ENCODE measurements at regions not wholly inside any gene's neighbourhood (a gene's known extent, or its start where the extent isn't known, plus 50 kb on each side); places are given as distances from the start of the nearest gene placed in this dataset.
"Not testable (repeated sequence)": the region's sequence is repeated elsewhere in the genome, so short reads cannot be mapped to it uniquely, and the experiment has no call there.

DNA sequence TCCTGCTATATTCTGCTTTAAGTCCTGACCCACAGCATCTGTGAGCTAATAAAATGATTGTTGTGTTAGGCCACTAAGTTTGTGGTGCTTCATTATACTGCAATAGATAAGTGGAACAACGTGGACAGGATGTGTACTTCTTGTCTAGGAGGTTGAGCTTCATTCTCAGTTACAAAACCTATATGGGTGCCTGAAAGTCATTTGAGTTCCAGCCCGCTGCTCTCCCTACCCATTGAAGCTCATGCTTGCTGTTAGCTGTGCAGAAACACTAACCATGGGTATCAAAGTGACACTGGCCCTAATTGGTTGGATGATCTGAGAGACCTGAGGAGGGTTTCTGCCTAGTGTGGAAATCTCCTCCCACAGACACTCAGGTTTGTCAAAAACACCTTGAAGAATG, 357.2 kb downstream of the PDCD6IP start:
- H3K4me3 ChIP-seq (ENCODE audit: low read depth, low read length): no peak overlapping the region
- no peak overlapping the region for H3K27ac ChIP-seq
- H3K36me3 ChIP-seq: no peaks in the 10 kb centered on the region
- no peaks in the 10 kb centered on the region for H3K27me3 ChIP-seq (ENCODE audit: insufficient read depth, low read depth, severe bottlenecking)
- TF ChIP-seq, protein P1, sequence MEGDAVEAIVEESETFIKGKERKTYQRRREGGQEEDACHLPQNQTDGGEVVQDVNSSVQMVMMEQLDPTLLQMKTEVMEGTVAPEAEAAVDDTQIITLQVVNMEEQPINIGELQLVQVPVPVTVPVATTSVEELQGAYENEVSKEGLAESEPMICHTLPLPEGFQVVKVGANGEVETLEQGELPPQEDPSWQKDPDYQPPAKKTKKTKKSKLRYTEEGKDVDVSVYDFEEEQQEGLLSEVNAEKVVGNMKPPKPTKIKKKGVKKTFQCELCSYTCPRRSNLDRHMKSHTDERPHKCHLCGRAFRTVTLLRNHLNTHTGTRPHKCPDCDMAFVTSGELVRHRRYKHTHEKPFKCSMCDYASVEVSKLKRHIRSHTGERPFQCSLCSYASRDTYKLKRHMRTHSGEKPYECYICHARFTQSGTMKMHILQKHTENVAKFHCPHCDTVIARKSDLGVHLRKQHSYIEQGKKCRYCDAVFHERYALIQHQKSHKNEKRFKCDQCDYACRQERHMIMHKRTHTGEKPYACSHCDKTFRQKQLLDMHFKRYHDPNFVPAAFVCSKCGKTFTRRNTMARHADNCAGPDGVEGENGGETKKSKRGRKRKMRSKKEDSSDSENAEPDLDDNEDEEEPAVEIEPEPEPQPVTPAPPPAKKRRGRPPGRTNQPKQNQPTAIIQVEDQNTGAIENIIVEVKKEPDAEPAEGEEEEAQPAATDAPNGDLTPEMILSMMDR (IDR thresholded peaks at IDR 0.05; ENCODE audit: low read depth, low read length): no peak
- H3K9me3 ChIP-seq (ENCODE audit: severe bottlenecking): no peaks in the 10 kb centered on the region
- no peak for DNase-seq

DNA sequence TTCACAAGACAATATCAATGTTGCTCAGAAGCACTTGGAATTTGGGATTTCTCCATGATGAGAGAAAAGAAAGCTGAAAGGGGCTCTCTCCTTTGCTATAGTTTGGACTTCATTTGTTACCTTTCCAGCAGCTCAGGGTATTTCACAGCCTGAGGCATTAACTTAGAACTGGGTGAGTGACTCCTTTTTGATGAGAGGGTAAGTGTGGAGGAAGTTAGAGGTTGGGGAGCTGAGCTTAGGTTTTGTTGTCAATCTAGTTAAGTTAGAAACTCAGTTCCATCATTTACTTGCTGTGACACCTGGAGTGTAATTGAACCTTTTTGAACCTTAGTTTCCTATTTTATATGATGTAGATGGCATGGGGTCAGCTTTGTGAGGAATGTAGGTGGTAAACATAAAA, 359.1 kb downstream of the PDCD6IP start:
- Histone ChIP-seq H3K27ac (no peak overlapping the region), H3K36me3 (no peaks in the 10 kb centered on the region), H3K27me3 (ENCODE audit: insufficient read depth, low read depth, severe bottlenecking) (no peaks in the 10 kb centered on the region), H3K4me3 (ENCODE audit: low read depth, low read length) (no peak overlapping the region), H3K9me3 (ENCODE audit: severe bottlenecking) (no peaks in the 10 kb centered on the region)
- DNase-seq: no peak
- TF ChIP-seq, protein P1 (IDR thresholded peaks at IDR 0.05; ENCODE audit: low read depth, low read length): no peak

DNA sequence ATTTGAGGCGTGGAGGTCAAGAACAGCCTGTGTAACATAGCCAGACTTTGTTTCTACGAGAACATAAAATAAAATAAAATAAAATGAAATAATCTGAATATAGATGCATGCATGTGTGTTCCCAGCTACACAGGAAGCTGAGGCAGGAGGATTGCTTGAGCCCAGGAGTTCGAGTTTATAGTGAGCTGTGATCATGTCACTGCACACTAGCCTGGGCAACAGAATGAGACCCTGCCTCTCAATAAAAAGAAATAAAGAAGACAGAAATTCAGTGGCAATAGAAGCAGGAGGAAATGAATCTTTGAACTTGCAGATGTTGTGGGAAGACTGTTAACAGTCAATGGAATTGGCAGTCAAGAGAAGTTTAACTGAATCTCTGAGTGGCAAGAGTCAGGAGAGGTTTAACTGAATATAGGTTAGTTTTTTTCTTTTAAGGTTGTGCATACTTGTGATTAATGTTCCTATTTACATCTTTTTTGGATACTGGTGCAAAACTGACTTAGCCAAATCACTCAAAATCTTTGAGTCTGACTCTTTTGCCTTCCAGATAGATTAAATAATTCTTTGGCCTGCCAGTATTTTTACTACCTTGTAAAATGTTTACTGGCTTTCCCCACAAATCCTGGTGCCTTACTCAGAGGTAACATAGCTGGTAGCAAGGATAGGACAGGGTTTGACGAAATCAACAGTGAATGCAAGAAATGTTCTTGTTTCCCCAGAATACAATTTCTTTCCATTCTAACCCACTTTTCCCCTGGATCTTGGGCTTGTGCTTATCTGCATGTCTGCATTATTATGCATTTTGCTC, 361.4 kb downstream of the PDCD6IP start:
- DNase-seq: no peak
- no peak overlapping the region for H3K27ac ChIP-seq
- TF ChIP-seq, protein P1 (IDR thresholded peaks at IDR 0.05; ENCODE audit: low read depth, low read length): no peak
- no peaks in the 10 kb centered on the region for H3K27me3 ChIP-seq (ENCODE audit: insufficient read depth, low read depth, severe bottlenecking)
- H3K9me3 ChIP-seq (ENCODE audit: severe bottlenecking): no peaks in the 10 kb centered on the region
- no peak overlapping the region for H3K4me3 ChIP-seq (ENCODE audit: low read depth, low read length)
- H3K36me3 ChIP-seq: no peaks in the 10 kb centered on the region

DNA sequence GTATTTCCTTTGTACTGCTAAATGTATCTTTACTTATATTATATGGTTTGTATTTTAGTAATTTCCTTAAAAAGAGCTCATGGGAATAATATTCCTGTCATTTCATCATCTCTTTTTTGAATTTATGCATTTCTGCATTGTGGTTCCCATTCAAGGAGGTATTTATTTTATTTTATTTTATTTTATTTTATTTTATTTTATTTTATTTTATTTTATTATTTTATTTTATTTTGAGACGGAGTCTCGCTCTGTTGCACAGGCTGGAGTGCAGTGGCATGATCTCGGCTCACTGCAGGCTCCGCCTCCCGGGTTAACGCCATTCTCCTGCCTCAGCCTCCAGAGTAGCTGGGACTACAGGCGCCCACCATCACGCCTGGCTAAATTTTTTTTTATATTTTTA, 371.2 kb downstream of the PDCD6IP start:
- not testable (repeated sequence) for H3K9me3 ChIP-seq (ENCODE audit: severe bottlenecking); H3K27ac ChIP-seq; DNase-seq; H3K4me3 ChIP-seq (ENCODE audit: low read depth, low read length); H3K27me3 ChIP-seq (ENCODE audit: insufficient read depth, low read depth, severe bottlenecking); H3K36me3 ChIP-seq

DNA sequence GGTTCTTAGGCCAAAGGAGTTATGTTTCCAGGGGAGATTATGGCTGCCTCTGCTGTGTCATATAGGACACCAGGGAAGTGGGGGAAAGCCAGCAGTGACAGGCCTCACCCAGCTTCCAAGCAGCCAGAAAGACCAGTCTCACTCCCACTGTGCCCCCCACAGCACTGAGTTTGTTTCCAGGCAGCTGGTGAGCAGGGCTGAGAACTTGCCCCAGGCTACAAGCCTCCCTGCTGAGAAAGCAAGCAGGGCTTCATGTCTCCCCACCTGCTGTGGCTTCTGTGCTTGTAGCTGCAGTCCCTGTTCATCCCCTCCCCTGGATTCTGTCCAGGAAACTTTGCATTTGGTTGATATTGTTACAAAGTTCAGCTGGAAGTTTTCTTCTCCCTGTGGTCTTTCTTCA, 376.3 kb downstream of the PDCD6IP start:
- Histone ChIP-seq H3K27me3 (ENCODE audit: insufficient read depth, low read depth, severe bottlenecking) (no peaks in the 10 kb centered on the region), H3K9me3 (ENCODE audit: severe bottlenecking) (peaks cover 3% of the 10 kb centered on the region), H3K36me3 (no peaks in the 10 kb centered on the region), H3K4me3 (ENCODE audit: low read depth, low read length) (no peak overlapping the region), H3K27ac (no peak overlapping the region)
- TF ChIP-seq, protein P1 (IDR thresholded peaks at IDR 0.05; ENCODE audit: low read depth, low read length): no peak
- no peak for DNase-seq

DNA sequence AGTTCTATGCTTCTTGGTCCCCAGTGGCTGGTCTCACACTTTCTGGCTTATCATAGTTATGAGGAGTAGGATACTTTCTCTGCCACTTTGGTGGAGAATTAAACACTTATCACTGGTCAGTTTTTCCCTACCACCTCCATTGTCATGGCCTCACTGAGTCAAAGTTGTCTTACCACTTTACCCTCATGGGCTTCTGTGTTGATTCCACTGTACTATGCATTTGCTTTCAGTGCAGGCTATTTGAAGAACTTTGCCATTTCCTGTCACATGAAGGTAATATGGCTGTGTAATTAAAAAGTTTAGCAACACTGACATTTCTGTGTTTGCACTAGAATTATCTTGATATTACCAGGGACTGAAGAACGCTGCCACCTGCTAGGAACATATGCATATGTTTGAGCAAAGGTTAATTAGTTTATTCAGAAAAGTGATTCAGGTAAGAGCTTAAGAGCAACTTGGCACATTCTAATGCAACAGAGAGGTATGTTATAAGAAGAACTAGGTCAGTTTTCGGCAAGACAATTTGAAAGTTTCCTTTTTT, 377.3 kb downstream of the PDCD6IP start:
- Histone ChIP-seq H3K27ac (no peak overlapping the region), H3K36me3 (no peaks in the 10 kb centered on the region), H3K27me3 (ENCODE audit: insufficient read depth, low read depth, severe bottlenecking) (no peaks in the 10 kb centered on the region), H3K4me3 (ENCODE audit: low read depth, low read length) (no peak overlapping the region), H3K9me3 (ENCODE audit: severe bottlenecking) (peaks cover 3% of the 10 kb centered on the region)
- no peak for DNase-seq
- TF ChIP-seq, protein P1 (IDR thresholded peaks at IDR 0.05; ENCODE audit: low read depth, low read length): no peak

Data from WERI-Rb-1 (cell line).